Panc1 (cell line): ENCODE measurements at regions not wholly inside any gene's neighbourhood (a gene's known extent, or its start where the extent isn't known, plus 50 kb on each side); places are given as distances from the start of the nearest gene placed in this dataset.

Experiments
- CTCF ChIP-seq: fragments of 450-650 bp; IDR thresholded peaks from 2 replicates; pipeline ENCODE4 v1.5.1; 2017; ENCODE audit warnings: mild to moderate bottlenecking
- TF ChIP-seq, protein P1 (sequence below), 2 experiments: IDR thresholded peaks; 2 replicates each; pipeline ENCODE4 v1.6.1; 2011 to 2012; ENCODE audit warnings: low read depth in 2 of 2, control low read depth in 1 of 2, low read length in 1 of 2, mild to moderate bottlenecking in 1 of 2, moderate library complexity in 1 of 2; ENCODE audit not compliant: insufficient read depth in 1 of 2

DNA sequence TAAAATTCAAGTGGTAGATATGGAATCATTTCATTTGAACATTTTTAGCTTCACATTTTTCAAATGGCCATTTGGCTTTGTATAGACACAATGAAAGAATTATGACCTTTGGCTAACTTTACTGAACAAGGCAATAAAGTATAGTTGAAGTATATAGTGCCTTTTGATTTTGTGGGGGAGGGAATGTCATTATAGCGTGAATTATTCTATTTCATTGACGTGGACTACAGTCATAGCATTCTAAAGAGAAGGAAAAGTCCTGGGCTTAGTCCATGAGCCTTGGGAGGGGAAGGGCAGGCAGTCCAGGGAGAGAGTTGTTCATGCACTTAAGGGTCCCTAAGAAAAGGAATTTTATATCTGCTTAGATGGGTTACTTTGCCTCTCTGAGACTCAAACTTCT, 181.4 kb upstream of the GPR26 start:
- TF ChIP-seq, protein P1, sequence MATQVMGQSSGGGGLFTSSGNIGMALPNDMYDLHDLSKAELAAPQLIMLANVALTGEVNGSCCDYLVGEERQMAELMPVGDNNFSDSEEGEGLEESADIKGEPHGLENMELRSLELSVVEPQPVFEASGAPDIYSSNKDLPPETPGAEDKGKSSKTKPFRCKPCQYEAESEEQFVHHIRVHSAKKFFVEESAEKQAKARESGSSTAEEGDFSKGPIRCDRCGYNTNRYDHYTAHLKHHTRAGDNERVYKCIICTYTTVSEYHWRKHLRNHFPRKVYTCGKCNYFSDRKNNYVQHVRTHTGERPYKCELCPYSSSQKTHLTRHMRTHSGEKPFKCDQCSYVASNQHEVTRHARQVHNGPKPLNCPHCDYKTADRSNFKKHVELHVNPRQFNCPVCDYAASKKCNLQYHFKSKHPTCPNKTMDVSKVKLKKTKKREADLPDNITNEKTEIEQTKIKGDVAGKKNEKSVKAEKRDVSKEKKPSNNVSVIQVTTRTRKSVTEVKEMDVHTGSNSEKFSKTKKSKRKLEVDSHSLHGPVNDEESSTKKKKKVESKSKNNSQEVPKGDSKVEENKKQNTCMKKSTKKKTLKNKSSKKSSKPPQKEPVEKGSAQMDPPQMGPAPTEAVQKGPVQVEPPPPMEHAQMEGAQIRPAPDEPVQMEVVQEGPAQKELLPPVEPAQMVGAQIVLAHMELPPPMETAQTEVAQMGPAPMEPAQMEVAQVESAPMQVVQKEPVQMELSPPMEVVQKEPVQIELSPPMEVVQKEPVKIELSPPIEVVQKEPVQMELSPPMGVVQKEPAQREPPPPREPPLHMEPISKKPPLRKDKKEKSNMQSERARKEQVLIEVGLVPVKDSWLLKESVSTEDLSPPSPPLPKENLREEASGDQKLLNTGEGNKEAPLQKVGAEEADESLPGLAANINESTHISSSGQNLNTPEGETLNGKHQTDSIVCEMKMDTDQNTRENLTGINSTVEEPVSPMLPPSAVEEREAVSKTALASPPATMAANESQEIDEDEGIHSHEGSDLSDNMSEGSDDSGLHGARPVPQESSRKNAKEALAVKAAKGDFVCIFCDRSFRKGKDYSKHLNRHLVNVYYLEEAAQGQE (IDR thresholded peaks at IDR 0.05; ENCODE audit: insufficient read depth in 1 of 2, low read depth in 2 of 2, low read length in 1 of 2), result no peak
- TF ChIP-seq CTCF, result no peak
